Smooth muscle cell of the brain vasculature (primary cell): ENCODE measurements at regions not wholly inside any gene's neighbourhood (a gene's known extent, or its start where the extent isn't known, plus 50 kb on each side); places are given as distances from the start of the nearest gene placed in this dataset.
"Not testable (repeated sequence)": the region's sequence is repeated elsewhere in the genome, so short reads cannot be mapped to it uniquely, and the experiment has no call there.

Experiments
- DNase-seq: peaks from one replicate; pipeline ENCODE4 v3.0.0-alpha.2; 2012; ENCODE audit warnings: low read depth, low spot score

DNA sequence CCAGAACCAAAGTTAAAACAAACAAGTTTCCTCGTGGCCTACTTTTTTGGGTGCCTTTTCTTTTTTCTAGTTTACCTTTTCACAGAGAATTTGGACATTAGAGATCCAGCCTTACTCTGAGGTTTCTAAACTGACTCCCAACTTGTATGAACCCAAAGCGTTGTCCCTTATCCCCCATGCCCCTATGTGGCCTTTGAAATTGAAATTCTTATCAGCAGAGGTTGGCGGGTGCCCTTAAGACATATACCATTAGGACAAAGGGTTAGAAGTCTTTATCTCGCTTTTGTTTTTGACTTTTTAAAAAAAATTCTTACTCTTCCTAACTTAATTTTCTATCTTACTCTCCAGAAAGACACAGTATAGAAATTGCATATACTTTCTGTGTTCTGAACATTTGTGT lies 76.3 kb upstream of the C7orf33 start:
- no peak for DNase-seq

DNA sequence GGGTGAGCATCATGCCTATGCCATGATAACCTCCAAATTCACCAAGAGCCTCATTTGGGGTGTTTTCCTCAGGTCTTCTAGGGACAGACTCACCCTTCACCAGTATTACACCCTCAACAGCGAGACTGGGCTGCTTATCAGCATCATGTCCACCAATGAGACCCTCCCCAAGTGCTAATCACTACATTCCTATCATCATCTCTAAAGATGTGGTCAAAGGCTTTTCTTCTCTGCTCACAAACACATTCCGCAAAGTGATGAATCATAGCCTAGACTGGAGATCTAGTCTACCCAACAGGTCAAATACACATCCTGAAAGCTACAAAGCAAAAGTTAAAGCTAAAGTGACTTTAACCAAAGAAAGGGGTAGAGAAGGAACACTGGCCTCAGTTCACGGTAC lies 75.3 kb upstream of the C7orf33 start:
- no peak for DNase-seq

DNA sequence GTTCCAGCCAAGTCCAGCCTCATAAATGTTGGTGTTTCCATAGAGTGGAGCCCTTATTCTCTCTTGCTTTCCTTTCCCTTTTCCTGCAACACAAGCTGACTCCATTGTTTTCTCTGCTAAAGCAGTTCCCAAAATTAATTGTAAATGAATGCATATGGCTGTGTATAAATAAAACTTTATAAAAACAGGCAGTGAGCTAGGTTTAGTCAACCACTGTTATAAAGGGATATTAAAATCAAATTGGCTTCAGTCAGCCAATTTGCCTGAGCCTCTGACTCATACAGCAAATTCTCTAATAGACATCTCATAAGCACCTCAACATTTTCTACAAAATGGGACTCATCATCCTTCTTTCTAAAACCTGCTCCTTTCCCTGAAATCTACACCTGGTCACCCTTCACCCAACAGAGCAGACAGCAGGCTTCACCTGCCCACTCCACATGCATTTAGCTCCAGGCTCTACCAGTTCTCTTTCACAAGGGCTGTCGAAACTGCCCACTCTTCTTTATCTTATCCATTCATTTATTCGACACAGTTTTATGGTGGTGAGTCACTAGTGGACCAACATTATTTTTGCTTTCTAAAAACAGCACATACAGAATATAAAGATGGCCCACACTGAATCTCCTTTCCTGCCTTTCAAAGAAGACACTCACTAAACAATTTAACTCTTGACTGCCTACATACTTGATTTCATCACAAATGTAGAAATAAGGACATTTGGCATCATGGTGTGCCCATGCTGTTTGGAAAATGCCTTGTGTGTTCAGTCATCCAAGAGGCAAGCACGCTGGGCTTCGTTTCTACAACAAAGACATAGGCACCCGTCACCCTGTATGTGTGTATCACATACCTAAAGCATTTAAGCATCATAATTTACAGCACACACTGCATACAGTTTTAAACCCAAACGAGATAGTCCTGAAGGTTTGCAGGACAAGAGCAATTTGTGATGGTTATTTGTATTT lies 74.6 kb upstream of the C7orf33 start:
- no peak for DNase-seq

DNA sequence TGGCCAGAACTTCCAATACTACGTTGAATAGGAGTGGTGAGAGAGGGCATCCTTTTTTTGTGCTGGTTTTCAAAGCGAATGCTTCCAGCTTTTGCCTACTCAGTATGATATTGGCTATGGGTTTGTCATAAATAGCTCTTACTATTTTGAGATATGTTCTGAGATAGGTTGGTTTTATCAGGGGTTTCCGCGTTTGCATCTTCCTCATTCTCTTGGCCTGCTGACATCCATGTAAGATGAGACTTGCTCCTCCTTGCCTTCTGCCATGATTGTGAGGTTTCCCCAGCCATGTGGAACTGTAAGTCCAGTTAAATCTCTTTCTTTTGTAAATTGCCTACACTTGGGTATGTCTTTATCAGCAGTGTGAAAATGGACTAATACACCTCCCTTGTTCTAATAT lies 71.2 kb upstream of the C7orf33 start:
- DNase-seq = not testable (repeated sequence)

- DNase-seq = no peak
These were observed 69.3 kb upstream of the C7orf33 start for GRCh38 chr7:148521271-148521670.

GRCh38 chr7:148523550-148523949 lies 67.0 kb upstream of the C7orf33 start:
- DNase-seq = no peak

DNA sequence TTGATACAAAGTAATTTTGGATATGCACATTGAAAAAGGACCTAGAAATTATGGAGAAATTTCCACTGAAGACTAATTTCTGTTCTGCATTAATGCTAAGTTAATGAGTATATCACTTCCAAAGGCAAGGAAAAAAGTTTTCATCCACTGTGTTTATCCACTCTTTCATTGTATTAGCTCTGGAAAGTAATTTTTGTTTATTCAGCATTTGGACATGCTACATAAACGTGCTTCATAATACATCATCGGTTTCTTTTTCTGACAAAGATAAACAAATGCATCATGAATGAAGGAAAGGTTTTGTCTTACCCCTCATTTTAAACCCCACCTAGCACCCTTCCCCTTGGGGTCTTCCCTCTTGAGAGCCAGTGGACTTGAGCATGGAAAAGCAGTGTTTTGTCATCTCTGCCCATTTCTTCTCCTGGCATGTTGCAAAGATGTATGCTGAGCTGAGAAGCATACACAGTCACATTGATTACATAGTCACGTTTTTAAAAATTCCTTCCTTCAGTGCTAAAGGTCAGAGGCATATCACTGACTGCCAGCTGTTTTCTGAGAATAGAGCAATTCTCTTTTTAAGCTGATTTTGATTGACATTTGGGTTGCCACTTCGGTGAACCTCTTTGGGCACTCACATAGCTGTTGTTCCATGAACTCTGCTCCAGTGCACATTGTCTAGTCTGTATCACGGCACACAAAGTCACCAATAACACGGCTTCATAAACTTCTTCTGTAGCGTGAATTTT lies 65.9 kb upstream of the C7orf33 start:
- no peak for DNase-seq

DNA sequence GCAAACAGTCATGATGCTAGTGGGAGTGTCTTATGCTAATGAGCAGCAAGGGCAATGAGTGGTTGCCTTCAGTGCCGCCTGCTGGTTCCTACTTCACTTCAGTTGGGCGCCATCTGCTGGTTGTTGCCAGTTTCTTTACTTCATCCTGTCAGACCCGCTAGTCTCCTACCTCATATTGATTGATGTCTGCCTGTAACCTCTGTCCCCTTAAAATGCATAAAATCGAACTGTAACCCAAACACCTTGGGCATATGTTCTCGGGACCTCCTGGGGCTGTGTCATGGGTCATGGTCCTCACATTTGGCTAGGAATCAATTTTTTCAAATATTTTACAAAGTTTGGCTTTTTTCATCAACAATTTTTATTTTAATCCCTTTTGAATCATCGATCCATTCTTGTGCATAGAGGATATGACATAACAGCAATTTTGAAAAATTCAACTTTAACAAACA lies 62.8 kb upstream of the C7orf33 start:
- peak; percentile 36 for DNase-seq

DNA sequence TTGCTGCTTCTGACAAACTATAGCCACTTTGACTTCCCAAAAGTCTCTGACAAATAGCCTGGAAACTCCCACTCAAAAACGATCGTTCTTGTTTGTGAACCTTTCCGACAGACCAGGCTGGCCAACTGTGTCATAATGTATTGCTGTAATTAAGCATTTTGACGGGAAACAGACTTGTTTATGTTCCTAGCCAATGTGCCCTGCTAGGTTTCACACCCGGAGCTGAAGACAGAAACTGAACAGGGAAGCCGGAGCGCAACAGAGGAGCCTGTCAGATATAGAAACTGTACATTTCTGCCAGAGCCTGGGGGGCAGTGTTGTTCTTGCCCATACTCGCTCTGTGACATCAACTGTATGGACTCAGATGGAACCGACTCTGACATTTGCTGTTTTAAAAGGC lies 55.3 kb upstream of the C7orf33 start:
- no peak for DNase-seq

DNA sequence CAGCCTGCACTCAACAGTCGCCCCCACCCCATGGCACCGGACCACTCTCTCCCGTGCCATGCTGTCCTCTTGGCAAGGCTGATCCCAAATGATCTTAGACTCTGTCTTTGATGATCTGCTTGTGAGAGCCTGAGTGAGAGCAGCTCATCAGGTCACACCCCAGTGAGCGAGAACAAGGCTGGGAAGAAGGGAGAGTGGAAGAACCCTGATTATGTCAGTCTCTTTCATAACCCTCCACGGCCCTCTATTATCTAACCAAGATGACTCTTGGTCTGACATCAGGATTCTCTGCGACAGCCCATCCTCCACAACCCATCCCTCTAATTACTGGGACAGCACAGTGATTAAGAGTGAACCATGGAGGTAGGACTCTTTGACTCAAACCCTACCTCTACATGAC lies 53.1 kb upstream of the C7orf33 start:
- no peak for DNase-seq

- no peak for DNase-seq
These were observed 50.4 kb upstream of the C7orf33 start for GRCh38 chr7:148540041-148540738.
